ENCODE measurements at regions not wholly inside any gene's neighbourhood (a gene's known extent, or its start where the extent isn't known, plus 50 kb on each side); places are given as distances from the start of the nearest gene placed in this dataset.

- CTCF ChIA-PET, result interaction anchor here (1.2 kb wide), 1 partner anchor 9 kb away, joined by 3 read pairs; no protein-coding TSS in a partner anchor
- no peak for DNase-seq (ENCODE audit: extremely low spot score)
- TF ChIP-seq, protein P1, sequence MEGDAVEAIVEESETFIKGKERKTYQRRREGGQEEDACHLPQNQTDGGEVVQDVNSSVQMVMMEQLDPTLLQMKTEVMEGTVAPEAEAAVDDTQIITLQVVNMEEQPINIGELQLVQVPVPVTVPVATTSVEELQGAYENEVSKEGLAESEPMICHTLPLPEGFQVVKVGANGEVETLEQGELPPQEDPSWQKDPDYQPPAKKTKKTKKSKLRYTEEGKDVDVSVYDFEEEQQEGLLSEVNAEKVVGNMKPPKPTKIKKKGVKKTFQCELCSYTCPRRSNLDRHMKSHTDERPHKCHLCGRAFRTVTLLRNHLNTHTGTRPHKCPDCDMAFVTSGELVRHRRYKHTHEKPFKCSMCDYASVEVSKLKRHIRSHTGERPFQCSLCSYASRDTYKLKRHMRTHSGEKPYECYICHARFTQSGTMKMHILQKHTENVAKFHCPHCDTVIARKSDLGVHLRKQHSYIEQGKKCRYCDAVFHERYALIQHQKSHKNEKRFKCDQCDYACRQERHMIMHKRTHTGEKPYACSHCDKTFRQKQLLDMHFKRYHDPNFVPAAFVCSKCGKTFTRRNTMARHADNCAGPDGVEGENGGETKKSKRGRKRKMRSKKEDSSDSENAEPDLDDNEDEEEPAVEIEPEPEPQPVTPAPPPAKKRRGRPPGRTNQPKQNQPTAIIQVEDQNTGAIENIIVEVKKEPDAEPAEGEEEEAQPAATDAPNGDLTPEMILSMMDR (IDR thresholded peaks at IDR 0.05; ENCODE audit: control extremely low read depth, extremely low read depth, low read depth, missing control alignments), result no peak
- POLR2A ChIA-PET, result no interaction called here
Observed at GRCh38 chr14:40139657-40140056, 707.4 kb upstream of the FBXO33 start.

DNA sequence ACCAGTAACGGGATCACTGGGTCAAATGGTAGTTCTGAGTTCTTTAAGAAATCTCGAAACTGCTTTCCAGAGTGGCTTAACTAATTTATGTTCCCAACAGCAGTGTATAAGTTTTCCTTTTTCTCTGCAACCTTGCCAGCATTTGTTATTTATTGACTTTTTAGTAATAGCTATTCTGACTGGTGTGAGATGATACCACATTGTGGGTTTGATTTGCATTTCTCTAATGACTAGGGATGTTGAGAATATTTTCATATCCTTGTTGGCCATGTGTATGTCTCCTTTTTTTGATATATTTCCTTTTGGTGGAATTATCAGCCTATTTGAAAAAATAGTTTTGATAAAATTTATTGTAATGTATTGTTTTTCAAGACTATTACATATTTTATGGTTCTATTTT lies 701.2 kb upstream of the FBXO33 start:
- ChIA-PET POLR2A (no interaction called here), CTCF (interaction anchor here (2.0 kb wide), 1 partner anchor 13 kb away, joined by 5 read pairs; no protein-coding TSS in a partner anchor)
- no peak for DNase-seq (ENCODE audit: extremely low spot score)
- TF ChIP-seq, protein P1 (IDR thresholded peaks at IDR 0.05; ENCODE audit: control extremely low read depth, extremely low read depth, low read depth, missing control alignments), result no peak

DNA sequence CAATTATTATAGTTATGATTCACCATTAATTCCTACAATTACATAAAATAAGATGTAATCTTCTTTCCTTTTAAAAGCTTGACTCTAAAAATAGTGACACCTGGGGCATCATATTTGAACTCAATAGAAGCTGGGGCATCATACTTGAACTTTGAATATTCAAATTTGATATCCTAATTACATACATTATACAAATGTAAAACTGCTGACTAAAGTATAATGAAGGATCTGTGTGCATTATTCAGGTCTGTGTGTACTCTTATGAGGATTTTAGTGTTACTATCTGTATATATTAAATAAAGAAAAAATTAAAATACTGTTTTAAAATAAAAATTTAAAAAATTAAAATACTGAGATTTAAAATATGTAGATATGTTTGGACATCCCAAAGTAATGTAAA lies 696.9 kb upstream of the FBXO33 start:
- TF ChIP-seq, protein P1 (IDR thresholded peaks at IDR 0.05; ENCODE audit: control extremely low read depth, extremely low read depth, low read depth, missing control alignments), result no peak
- CTCF ChIA-PET, result no interaction called here
- POLR2A ChIA-PET, result no interaction called here
- no peak for DNase-seq (ENCODE audit: extremely low spot score)

DNA sequence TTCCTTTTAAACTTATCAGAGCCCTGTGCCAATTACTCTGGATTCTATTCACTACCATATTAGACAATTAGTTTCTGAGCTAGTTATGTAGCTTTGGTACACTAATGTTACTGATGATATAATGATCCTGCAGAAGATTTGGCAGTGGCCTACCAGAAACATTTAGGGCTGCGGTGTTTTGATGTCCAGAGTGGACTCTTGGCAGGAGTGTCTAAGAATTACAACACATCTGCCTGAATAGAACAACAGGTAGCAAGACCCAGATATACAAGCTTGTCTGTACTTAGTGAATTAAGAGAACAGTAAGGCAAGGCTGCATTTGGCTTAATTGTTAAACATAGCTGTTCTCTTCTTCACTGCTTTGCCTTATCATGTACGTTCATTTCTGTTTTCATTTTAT lies 691.6 kb upstream of the FBXO33 start:
- TF ChIP-seq, protein P1 (IDR thresholded peaks at IDR 0.05; ENCODE audit: control extremely low read depth, extremely low read depth, low read depth, missing control alignments), result no peak
- CTCF ChIA-PET, result interaction anchor here (1.0 kb wide), 1 partner anchor 11 kb away, joined by 3 read pairs; no protein-coding TSS in a partner anchor
- POLR2A ChIA-PET, result no interaction called here
- DNase-seq (ENCODE audit: extremely low spot score), result no peak

GRCh38 chr14:40122968-40123648 lies 690.9 kb upstream of the FBXO33 start:
- TF ChIP-seq, protein P1 (IDR thresholded peaks at IDR 0.05; ENCODE audit: control extremely low read depth, extremely low read depth, low read depth, missing control alignments), result no peak
- ChIA-PET CTCF (interaction anchor here (0.8 to 1.5 kb wide), 3 partner anchors 12 to 20 kb away, joined by 3 to 4 read pairs (median 3); no protein-coding TSS in a partner anchor), POLR2A (no interaction called here)

GRCh38 chr14:40119765-40120164 lies 687.5 kb upstream of the FBXO33 start:
- POLR2A ChIA-PET, result no interaction called here
- CTCF ChIA-PET, result no interaction called here
- no peak for DNase-seq (ENCODE audit: extremely low spot score)
- TF ChIP-seq, protein P1 (IDR thresholded peaks at IDR 0.05; ENCODE audit: control extremely low read depth, extremely low read depth, low read depth, missing control alignments), result no peak

More at GRCh38 chr14:40122968-40123648, 690.9 kb upstream of the FBXO33 start:
- DNase-seq (ENCODE audit: extremely low spot score), result no peak
